ENCODE measurements at regions not wholly inside any gene's neighbourhood (a gene's known extent, or its start where the extent isn't known, plus 50 kb on each side); places are given as distances from the start of the nearest gene placed in this dataset.

GRCh38 chr18:64273724-64274123, 124.8 kb upstream of the LINC00305 start:
- TF ChIP-seq CTCF (IDR thresholded peaks at IDR 0.05) (no peak), ZFX (IDR thresholded peaks at IDR 0.05; ENCODE audit: borderline replicate concordance) (no peak)

Measured in 22Rv1 (cell line).